NCI-H2029 (cell line): ENCODE measurements at regions not wholly inside any gene's neighbourhood (a gene's known extent, or its start where the extent isn't known, plus 50 kb on each side); places are given as distances from the start of the nearest gene placed in this dataset.

Experiments
- DNase-seq: peaks from one replicate; lab custom pipeline; 2025; lab: John Stamatoyannopoulos, UW

GRCh38 chr7:12074889-12075288 lies 136.2 kb upstream of the TMEM106B start:
- DNase-seq = no peak

- DNase-seq = no peak
These were observed 131.1 kb upstream of the TMEM106B start for GRCh38 chr7:12080006-12080405.

GRCh38 chr7:12085516-12085915 lies 125.6 kb upstream of the TMEM106B start:
- no peak for DNase-seq

DNA sequence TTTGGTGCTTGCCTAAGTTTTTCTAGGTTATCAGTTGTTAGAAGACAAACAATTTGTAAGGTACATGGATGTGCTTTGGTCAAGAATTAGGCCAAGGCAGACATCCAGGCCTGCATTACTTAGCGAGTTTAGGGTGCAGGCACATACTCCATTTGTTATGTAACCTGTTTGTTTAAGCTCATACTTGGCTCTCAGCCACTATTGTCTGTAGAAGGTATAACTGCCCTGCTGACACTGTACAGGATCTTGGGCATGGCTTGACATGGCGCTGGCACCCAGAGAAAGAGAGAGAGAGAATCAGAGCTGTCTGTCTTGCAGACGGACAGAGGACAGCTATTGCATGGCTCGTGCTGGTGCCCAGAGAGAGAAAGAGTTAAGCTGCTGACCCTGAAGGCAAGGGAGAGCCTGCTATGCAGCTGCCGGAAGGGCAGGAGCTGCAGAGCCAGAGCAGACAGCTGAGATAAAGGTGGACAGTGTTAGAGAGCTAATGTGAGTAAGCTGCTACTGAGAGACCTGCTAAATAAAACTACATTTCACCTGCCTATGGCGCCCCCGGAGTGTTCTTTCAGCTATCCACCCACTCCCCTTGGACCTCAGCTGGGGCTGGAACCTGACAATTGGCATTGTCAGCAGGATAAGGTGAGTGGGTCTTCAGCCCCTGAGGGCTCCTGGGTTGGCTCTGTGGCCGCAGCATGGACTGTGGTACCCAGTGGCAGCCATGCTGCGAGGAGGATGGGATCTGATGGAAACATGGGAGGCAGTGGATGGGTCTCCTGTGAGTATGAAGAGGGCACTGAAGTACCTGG lies 120.9 kb upstream of the TMEM106B start:
- DNase-seq = no peak

DNA sequence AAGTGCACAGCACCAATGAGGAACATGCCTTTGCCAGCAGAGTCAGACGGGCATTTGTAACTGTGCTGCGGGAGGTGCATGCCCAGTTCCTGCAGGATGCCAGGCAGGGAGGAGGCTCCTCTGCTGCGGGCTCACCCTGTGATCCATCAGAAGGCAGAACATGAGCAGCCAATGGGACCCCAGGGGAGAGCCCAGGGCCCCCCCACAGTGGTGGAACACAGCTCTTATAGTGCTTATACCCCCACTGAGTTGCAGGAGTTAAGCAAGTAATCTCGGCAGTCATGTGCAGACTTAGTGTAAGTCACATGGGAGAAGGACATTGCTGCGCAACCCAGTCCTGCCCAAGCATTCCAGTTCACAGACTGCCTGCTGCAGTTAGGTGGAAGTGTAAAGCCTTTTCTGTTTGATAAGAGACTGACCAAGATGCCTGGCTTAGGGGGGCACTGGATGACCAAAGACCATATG lies 120.3 kb upstream of the TMEM106B start:
- no peak for DNase-seq

DNA sequence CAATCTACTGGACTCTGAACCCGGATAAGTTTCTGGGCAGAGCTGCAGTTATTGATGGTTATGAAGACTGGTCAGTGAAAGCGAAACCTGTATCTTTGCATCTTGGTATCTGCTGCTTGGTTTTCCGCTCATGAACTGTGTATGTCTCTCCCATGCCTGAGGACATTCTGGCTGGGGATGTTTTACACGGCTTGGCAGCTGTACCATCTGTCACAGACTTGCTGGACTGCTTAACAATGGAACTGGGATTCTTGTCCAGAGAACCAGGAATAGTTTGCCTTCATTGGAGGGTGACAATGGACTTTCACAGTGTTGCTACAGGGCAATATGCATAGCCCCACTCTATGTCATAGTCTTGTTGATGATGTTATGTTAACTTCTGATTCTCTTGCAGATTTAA lies 119.9 kb upstream of the TMEM106B start:
- DNase-seq = no peak

- no peak for DNase-seq
These were observed 118.5 kb upstream of the TMEM106B start for GRCh38 chr7:12092499-12093130.

DNA sequence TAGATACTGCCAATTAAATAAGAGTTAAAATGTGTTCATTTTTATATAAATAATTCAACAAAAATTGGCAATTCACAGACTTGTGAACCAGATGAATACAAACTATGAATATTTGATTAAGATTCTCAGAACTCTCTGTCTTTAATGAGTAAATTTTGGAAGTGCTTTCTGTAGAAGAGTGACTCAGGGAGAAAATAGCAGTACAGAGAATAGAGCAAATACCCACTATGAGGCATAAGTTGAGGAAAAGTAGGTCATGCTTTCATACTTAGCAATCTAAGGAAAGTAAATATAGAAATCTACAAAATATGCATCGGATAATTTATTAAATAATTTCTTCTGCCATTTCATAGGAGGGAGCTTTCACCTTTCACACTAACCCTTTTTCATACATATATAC lies 117.7 kb upstream of the TMEM106B start:
- DNase-seq = no peak

DNA sequence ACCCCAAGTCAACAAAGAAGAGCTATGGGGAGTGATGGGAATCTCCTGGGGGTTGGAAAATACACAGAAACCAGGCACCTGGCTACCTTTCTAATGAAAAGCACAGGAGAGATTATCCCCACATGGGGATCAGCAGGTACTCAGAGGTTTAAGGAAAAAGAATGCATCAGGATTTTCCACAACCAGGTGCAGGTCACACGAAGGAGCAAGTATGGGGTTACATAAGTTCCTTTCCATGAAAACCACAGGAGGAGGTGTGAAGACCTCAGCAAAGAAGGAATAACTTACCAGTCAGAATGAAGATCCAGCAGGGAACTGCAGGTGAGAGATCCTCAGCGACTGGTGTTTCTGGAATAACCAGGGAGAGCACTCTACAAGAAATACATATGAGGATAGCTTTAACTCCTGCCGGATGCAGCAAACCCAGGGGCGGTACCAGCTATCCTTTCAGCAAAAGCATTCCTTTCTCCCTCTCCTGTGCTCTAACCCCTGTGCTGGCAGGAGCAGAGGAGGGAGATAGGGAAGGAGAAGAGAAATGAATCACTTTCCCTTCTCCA lies 116.7 kb upstream of the TMEM106B start:
- no peak for DNase-seq

DNA sequence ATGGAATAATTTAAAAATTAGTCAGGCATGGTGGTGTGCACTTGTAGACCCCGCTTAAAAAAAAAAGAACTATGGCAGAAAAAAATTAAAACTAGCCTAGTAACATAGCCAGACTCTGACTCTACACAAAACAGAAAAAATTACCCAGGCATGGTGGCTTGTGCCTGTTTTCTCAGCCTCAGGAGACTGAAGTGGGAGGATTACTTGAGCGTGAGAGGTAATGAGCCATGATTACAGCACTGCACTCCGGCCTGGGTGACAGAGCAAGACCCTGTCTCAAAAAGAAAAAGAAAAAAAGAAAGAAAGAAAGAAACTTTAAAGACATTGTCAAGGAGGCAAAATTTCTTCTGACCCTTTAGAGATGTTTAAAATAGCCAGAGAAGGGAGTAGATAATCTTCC lies 109.0 kb upstream of the TMEM106B start:
- DNase-seq = no peak

- DNase-seq = no peak
These were observed 108.6 kb upstream of the TMEM106B start for GRCh38 chr7:12102527-12102926.

DNA sequence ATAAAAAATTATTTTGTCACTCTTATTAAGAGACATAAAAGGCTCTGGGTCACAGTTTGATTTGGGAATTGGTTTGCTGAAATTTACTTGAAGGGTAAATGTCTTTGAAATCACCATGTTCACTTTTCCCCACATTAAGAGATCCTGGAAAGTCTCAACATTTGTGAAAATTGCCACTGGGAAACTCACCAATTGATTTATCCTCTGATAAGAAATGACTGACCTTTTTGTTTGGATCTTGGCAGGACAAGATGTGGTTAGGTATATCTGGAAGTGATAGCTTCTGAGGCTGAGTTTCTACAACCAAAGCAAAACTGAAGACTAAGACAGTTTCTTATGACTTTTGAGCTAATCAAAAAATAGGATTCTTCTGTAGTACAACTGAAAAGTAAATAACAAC lies 107.1 kb upstream of the TMEM106B start:
- DNase-seq = no peak

GRCh38 chr7:12107381-12107780 lies 103.7 kb upstream of the TMEM106B start:
- DNase-seq = no peak

DNA sequence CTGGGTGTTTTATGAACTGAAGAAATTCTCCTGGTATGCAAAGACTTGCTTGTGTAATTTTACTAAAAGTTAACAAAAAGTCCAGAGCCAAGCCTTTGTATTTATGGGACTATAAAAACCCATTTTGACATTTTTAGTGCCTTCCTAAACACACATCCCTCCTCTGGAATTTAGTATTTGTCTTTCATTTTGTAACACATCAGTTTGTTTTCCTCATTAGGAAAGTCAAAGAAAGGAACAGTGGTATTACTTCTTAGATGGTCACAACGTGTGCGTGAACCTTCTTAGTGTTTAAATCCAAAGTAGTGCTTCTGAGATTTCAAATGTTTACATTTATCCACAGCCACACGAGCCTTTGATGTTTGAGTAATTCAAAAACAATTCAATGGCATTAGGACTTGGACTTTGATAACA lies 103.2 kb upstream of the TMEM106B start:
- no peak for DNase-seq

GRCh38 chr7:12110425-12110824 lies 100.7 kb upstream of the TMEM106B start:
- DNase-seq = no peak

DNA sequence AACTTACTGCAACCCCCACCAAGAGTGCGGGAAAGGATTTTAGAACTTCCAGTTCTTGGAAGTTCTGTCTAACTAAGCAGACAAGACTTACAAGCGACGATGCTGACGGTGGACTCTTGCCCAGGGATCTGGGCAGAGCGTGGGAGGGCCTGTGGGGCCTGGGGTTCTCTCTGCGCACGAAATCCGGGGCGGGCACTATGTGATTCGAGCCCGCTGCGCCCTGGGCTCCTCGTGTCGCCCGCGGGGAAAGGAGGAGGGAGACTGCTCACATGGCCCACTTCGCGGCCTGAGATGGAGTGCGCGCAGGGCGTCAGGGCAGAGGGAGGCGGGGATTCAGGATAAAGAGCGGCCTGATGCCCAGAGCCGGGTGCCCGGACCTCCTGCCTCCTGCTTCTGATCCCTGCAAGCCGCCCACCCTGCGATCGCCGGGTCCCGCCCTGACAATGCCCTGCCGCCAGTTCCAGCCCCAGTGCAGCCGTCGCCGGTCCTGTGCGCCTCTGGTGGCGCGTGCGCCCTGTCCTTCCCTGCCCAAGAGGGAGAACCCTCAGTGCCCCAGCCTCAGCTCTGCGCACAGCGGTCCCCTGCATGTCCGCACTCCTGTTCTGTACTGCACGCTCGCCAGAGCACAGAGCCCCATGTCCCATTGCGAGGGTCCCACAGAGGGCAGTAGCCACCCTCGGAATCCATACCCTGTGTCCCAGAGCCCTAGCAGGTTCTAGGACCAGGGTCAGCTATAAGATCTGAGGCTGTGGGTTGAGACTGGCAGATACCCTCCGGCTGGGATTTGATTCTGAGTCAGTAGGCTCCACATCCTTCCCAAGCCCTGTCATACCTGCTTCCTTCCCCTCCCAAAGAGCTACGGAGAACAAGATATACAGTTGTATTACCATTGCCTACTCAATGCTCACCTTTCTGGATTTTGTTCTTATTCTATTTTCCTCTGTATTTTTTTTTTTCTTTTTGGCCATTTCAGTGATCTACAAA lies 99.4 kb upstream of the TMEM106B start:
- DNase-seq = no peak

- no peak for DNase-seq
These were observed 93.9 kb upstream of the TMEM106B start for GRCh38 chr7:12117170-12117569.

GRCh38 chr7:12119620-12120303 lies 91.3 kb upstream of the TMEM106B start:
- no peak for DNase-seq

- DNase-seq = no peak
These were observed 90.5 kb upstream of the TMEM106B start for GRCh38 chr7:12120632-12121031.

- no peak for DNase-seq
These were observed 87.9 kb upstream of the TMEM106B start for GRCh38 chr7:12123172-12123571.

DNA sequence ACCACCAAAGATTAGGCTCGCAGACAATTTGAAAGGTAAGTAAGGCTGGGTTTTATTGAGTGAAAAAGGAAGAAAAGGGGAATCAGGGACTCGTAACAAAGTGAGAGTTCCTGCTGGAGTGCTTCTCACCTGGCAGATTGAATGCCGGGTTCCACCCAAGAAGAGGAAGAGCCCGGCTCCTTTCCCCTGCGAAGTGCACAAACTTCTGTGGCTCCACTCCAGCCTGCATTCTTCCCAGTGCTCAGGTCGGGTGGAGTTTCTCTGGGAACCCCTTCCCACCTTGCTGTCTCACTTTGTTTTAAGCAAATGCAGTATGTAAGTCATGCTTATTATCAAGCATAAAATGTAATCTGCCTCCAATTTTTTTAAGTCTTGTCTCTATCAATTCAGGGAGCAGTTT lies 87.1 kb upstream of the TMEM106B start:
- no peak for DNase-seq

DNA sequence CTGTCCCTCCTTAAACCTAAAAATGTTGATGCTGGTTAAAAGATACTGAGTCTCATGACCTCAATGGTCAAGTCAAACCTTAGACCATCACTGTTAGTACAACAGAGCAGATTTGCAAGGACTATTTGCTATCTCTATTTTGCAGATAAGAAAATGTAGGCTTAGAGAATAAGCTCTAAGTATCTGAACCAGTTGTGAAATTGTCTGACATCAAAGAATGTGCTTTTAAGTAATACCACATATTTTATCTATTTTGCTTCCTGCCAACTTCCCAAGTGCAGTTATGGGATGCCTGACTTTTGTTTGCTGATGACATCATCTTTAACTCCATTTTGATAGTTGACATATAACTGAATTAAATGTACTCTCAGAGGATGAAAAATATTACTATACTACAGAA lies 83.6 kb upstream of the TMEM106B start:
- no peak for DNase-seq
